ENCODE measurements at regions not wholly inside any gene's neighbourhood (a gene's known extent, or its start where the extent isn't known, plus 50 kb on each side); places are given as distances from the start of the nearest gene placed in this dataset.

DNA sequence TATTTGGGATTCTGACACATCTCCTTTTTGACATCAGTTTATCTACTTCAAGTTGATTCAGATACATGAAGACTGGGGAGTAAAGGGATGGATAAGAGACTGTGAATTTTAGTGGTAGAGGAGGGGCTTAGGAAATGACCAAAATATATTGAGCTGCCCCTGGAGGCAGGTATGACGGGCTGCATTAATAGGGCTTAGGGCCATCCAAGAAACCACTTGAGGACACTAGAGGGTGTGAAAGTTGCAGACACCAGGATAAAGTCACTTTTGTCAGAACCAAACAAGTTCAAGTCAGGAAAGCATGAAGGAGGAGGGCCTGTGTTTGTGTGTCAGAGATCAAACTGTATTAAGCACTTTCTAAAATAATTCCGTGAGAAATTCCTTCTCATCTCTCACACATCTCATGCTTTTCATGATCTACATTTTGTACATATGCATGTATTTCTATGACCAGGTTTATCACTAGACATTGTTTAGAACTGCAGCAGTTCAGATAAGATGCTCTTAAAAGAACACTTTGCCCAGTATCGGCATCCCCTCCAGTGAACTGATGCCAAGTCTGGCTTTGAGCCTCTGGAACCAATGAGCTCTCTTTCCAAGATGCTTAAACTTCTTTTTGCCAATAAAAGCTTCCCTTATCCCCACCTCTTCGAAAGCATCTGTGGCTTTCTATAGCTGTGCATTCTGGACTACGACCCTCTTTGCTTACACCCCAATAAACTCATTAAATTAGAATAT lies 136.9 kb downstream of the SLC38A1 start:
- DNase-seq (ENCODE audit: low read depth in 2 of 2), result no peak

DNA sequence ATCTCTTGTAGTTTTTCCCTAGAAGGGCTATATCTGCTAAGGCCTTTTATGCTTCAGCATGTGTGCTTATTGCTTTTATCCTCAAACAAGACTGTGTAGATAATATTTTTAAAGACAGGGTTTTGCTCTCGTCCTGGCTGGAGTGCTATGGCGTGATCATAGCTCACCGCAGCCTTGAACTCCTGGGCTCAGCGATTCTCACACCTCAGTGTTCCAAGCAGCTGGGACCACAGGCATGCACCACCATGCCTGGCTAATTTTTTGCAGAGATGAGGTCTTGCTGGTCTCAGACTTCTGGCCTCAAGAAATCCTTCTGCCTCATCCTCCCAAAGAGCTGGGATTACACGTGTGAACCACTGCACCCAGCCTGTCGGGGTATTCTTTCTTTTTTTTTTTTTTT lies 137.3 kb upstream of the SCAF11 start:
- no peak for DNase-seq (ENCODE audit: low read depth in 2 of 2)

- DNase-seq (ENCODE audit: low read depth in 2 of 2), result no peak
These were observed 135.8 kb upstream of the SCAF11 start for GRCh38 chr12:46126050-46126727.

DNA sequence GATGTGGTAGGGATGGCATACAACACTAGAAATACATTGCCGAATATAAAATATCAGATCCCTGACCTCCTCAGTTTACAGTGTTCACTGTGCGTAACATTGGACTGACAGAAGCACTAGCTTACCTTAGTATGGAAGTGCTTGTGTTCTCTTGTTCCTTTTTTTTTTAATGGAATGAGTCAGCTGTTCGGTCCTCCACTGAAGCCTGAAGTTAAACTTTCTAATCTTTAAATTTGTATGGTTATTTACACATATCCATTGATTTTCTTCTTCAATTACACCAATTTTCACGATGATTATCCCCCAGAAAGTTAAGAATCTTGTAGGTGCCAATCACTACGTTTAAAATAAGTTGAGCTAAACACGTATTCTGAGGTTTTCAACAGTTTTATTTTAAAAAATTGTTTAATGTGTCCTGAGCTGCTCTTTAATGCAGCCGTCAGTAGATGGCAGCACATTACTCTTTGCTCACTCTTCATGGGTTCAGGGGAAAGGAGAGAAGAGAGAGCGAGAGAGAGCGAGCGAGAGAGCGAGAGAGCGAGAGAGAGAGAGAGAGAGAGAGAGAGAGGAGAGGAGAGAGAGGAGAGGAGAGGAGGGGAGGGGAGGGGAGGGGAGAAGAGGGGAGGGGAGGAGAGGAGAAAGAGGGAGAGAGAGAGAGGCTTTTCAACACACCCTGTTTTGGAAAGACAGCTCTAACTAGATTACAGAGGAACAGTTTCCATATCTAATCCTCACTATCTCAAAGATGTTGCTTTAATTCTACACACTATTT lies 134.7 kb upstream of the SCAF11 start:
- peak; percentile 9 to 30 for DNase-seq (ENCODE audit: low read depth in 2 of 2)

DNA sequence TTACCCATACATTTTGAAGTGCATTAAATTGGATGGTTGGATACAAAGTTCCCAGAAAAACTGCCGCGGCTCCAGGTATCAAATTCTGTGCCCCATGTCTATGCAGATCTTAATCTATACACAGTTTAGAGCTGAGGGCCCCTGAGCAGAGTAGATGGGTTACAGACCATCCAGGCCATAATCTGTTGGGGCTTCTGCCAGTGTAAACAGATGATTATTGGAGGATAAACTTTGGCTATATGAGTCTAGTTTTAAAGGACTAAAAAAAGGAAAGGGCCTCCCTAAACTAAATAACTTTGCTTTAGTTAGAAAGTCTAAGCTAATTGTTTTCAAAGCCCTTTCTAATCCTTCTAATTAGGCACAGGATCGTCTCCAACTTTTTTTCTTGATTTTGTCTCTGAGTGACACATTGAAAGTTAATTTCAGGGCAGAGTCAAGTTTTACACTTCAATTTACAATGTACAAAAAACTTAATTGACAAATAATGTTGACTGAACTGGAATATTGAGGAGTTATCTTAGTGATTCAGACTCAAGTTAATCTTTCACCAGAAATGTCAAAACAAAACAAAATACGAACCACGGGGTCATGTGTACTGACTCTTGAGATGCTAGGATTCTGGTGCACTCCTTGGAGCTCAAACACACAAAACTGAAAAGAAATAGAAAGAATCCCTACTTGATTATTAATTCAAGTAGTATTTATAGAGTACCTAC lies 133.9 kb upstream of the SCAF11 start:
- DNase-seq (ENCODE audit: low read depth in 2 of 2), result no peak

- no peak for DNase-seq (ENCODE audit: low read depth in 2 of 2)
These were observed 122.0 kb upstream of the SCAF11 start for GRCh38 chr12:46112364-46112763.

DNA sequence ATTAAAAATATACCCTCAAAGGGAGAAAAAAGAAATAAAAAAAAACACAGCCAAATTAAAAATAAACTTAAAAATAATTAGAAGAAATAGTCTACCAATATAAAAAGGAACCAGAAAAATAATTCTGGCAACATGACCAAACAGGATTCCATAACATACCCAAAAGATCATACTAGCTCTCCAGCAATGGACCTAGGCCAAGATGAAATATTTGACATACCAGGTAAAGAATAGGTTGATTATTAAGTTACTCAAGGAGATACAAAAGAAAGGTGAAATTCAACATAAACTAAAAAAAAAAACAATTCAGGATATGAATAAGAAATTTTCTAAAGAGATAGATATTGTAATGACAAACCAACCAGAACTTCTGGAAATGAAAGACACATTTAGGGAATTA lies 121.3 kb upstream of the SCAF11 start:
- no peak for DNase-seq (ENCODE audit: low read depth in 2 of 2)

GRCh38 chr12:46110928-46111699 lies 120.7 kb upstream of the SCAF11 start:
- no peak for DNase-seq (ENCODE audit: low read depth in 2 of 2)

- no peak for DNase-seq (ENCODE audit: low read depth in 2 of 2)
These were observed 119.8 kb upstream of the SCAF11 start for GRCh38 chr12:46110223-46110611.

DNA sequence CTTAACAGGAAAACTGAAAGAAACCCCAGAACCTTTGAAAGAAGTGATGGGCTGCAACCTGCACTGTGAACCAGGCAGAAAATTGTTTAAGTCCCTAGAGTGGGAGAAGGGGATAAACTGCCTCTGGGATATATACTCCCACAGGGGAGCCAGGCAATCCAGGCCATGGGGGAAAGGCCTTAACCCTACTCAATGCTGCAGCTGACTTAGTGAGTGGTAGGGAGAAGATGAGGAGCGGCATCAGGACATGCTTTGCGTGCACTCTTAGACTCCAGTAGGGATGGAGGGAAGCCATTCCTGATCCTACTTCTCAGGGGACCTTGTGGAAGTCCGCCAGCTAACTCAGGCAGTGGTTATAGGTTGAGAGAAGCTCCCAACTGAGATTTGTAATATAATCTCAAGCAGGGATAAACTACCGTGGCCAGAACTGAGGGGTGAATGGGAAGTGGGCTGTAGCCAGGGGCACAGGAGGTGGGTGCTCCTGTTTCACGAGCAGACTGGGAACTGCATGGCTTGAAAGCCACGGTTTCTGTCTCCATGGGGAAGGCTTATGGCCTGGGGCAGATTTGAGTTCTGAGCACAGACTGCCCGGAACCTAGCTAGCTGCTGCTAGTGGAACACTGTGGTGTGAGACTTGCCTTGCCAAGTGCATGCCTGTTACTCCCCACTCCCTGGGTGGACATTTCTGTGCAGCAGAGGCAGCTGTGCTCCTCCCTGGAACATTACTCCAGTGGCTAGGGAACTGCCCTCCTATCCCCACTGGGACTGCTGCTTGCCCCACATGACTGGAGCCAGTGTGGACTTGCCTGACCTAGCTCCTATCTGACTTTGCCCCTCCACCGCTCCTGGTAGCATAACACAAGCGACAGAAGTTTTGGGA lies 119.2 kb upstream of the SCAF11 start:
- DNase-seq (ENCODE audit: low read depth in 2 of 2), result no peak

- no peak for DNase-seq (ENCODE audit: low read depth in 2 of 2)
These were observed 118.3 kb upstream of the SCAF11 start for GRCh38 chr12:46108721-46109120.

- no peak for DNase-seq (ENCODE audit: low read depth in 2 of 2)
These were observed 117.2 kb upstream of the SCAF11 start for GRCh38 chr12:46107591-46107990.

GRCh38 chr12:46105735-46106134 lies 115.4 kb upstream of the SCAF11 start:
- DNase-seq (ENCODE audit: low read depth in 2 of 2), result no peak

DNA sequence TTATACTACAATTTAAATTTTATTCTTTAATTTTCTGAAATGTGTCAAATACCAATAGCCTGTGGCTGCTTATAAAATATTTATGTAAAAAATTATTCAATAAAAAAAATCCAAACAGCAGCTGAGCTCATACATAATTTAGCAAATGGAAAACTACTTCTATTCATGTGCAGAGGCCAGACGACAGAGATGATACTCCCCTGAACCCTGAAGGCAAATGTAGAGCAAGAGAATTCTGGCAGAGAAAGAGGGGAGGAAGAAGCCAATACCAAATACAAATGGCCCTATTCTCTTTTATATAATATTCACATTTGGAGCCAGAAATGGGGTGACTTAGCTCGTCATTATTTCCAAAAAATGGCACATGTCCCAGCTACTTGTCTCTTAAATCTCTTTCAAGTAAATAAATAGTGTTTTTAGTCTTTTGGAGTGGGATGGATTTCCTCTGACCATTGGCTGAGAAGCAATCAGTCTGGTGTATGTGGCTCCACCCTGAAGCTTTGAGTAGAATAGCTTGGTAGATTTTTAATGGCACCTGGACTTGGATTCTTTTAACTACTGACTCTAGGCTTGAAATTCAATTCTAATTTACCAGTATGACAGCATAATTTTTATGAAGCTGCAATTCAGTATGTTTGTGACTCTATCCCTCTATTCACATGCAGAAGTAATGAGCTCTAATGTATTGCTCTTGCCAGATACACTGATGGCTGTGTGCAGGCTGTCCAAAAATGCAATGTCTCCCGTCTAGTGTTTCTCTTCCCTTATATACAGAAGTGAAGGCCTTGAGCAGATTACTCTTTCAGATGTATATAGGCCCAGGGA lies 113.4 kb upstream of the SCAF11 start:
- DNase-seq (ENCODE audit: low read depth in 2 of 2), result no peak

GRCh38 chr12:46101485-46101869 lies 111.1 kb upstream of the SCAF11 start:
- no peak for DNase-seq (ENCODE audit: low read depth in 2 of 2)

DNA sequence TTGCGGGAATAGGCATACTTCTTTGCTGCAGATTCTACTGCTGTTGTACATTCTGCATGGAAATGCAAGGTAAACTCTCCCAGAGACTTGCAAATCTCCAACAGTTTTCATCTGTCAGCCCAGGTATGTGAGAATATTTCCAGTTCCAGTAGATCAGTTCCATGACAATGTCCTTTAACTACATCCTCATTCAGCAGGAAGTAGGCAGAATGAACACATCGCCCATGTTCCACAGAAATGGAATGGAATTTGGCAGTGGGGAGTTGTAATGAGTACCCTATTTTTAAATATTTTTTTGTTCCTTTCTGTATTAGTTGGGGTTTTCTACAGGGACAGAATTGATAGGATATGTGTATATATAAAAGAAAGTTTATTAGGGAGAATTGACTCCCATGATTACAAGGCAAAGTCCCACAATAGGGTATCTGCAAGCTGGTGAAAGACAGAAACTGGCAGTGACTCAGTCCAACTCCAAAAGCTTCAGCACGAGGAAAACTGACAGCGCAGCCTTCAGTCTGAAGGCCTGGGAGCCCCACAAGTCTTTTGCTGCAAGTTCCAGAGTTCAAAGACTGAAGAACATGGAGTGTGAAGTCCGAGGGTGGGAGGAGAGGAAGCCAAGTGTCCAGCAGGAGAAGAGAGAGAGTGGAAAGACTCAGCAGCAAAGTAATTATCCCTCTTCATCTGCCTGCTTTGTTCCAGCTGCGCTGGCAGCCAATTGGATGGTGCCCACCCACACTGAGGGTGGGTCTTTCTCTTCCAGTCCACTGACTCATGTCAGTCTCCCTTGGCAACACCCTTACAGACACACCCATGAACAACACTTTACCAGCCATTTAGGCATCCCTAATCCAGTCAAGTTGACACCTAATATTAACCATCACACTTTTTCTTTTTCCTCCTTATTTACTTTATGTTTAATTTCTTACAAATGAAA lies 110.4 kb upstream of the SCAF11 start:
- no peak for DNase-seq (ENCODE audit: low read depth in 2 of 2)

- no peak for DNase-seq (ENCODE audit: low read depth in 2 of 2)
These were observed 99.2 kb upstream of the SCAF11 start for GRCh38 chr12:46089414-46090162.

Measured in stimulated activated CD4-positive, alpha-beta T cell treated with anti-CD3 and anti-CD28 coated beads, Interleukin-12 subunit alpha, Interleukin-12 subunit beta, amount 100 ng/mL, for 24 hours (primary cell).